ENCODE measurements at regions not wholly inside any gene's neighbourhood (a gene's known extent, or its start where the extent isn't known, plus 50 kb on each side); places are given as distances from the start of the nearest gene placed in this dataset.

- peaks cover 14% of the 10 kb centered on the region for H3K4me1 ChIP-seq
- no peaks in the 10 kb centered on the region for H3K36me3 ChIP-seq (ENCODE audit: insufficient read depth in 1 of 2, low read depth in 1 of 2)
- DNase-seq (no peak), ATAC-seq (no peak)
- 82 to 93% (median 87%) methylated on average over 2 of the region's 2 CpGs for WGBS, 3 donors
- H3K27me3 ChIP-seq (ENCODE audit: insufficient read depth in 3 of 3, low read length in 2 of 3) = no peaks in the 10 kb centered on the region
- H3K9me3 ChIP-seq = peaks cover 2% of the 10 kb centered on the region
- H3K27ac ChIP-seq = no peak overlapping the region
- intact Hi-C loops (cut with DNase I) = loop anchor here in 1 of 2 donors (10.0 kb wide), 1 partner anchor 285 kb away; no protein-coding TSS in a partner anchor
- H3K4me3 ChIP-seq = no peak overlapping the region
- no peak for TF ChIP-seq CTCF (IDR thresholded peaks at IDR 0.05)
Observed at GRCh38 chr2:217179854-217180253, 320.0 kb upstream of the TNP1 start.

GRCh38 chr2:217178341-217178740, 318.5 kb upstream of the TNP1 start:
- Histone ChIP-seq H3K27me3 (ENCODE audit: insufficient read depth in 3 of 3, low read length in 2 of 3) (no peaks in the 10 kb centered on the region), H3K36me3 (ENCODE audit: insufficient read depth in 1 of 2, low read depth in 1 of 2) (no peaks in the 10 kb centered on the region), H3K9me3 (peaks cover 2% of the 10 kb centered on the region), H3K27ac (no peak overlapping the region), H3K4me1 (peaks cover 10% of the 10 kb centered on the region), H3K4me3 (no peak overlapping the region)
- intact Hi-C loops (cut with DNase I) = loop anchor here in 1 of 2 donors (10.0 kb wide), 1 partner anchor 284 kb away; no protein-coding TSS in a partner anchor
- DNase-seq (no peak), ATAC-seq (no peak)
- no peak for TF ChIP-seq CTCF (IDR thresholded peaks at IDR 0.05)

GRCh38 chr2:217177720-217178119, 317.9 kb upstream of the TNP1 start:
- ATAC-seq = no peak
- intact Hi-C loops (cut with DNase I) = loop anchor here in 1 of 2 donors (10.0 kb wide), 1 partner anchor 283 kb away; no protein-coding TSS in a partner anchor
- Histone ChIP-seq H3K9me3 (peaks cover 2% of the 10 kb centered on the region), H3K27me3 (ENCODE audit: insufficient read depth in 3 of 3, low read length in 2 of 3) (no peaks in the 10 kb centered on the region), H3K36me3 (ENCODE audit: insufficient read depth in 1 of 2, low read depth in 1 of 2) (no peaks in the 10 kb centered on the region), H3K4me1 (peaks cover 4% of the 10 kb centered on the region), H3K4me3 (no peak overlapping the region), H3K27ac (no peak overlapping the region)
- no peak for DNase-seq
- TF ChIP-seq CTCF (IDR thresholded peaks at IDR 0.05) = no peak

- H3K27me3 ChIP-seq (ENCODE audit: insufficient read depth in 3 of 3, low read length in 2 of 3) = no peaks in the 10 kb centered on the region
- no peaks in the 10 kb centered on the region for H3K36me3 ChIP-seq (ENCODE audit: insufficient read depth in 1 of 2, low read depth in 1 of 2)
- ATAC-seq (no peak), DNase-seq (no peak)
- H3K9me3 ChIP-seq = peaks cover 2% of the 10 kb centered on the region
- H3K27ac ChIP-seq = no peak overlapping the region
- no peak for TF ChIP-seq CTCF (IDR thresholded peaks at IDR 0.05)
- no peaks in the 10 kb centered on the region for H3K4me1 ChIP-seq
- intact Hi-C loops (cut with DNase I) = loop anchor here in 1 of 2 donors (10.0 kb wide), 1 partner anchor 277 kb away; no protein-coding TSS in a partner anchor
- no peak overlapping the region for H3K4me3 ChIP-seq
Observed at GRCh38 chr2:217171874-217172273, 312.0 kb upstream of the TNP1 start.

GRCh38 chr2:217168496-217168895, 308.6 kb upstream of the TNP1 start:
- H3K4me1 ChIP-seq = peaks cover 17% of the 10 kb centered on the region
- no peak for TF ChIP-seq CTCF (IDR thresholded peaks at IDR 0.05)
- no peak overlapping the region for H3K27ac ChIP-seq
- DNase-seq = no peak
- intact Hi-C loops (cut with DNase I) = loop anchor here in 1 of 2 donors (5.0 to 10.0 kb wide), 4 partner anchors 164 to 546 kb away; no protein-coding TSS in a partner anchor
- no peaks in the 10 kb centered on the region for H3K36me3 ChIP-seq (ENCODE audit: insufficient read depth in 1 of 2, low read depth in 1 of 2)
- H3K4me3 ChIP-seq = no peak overlapping the region
- 42 to 75% (median 57%) methylated on average over 1 of the region's 1 CpG for WGBS, 3 donors
- H3K27me3 ChIP-seq (ENCODE audit: insufficient read depth in 3 of 3, low read length in 2 of 3) = no peaks in the 10 kb centered on the region
- H3K9me3 ChIP-seq = no peaks in the 10 kb centered on the region
- no peak for ATAC-seq

Measured in psoas muscle (tissue), 7 donors.